Neural cell (in vitro differentiated cells): ENCODE measurements at regions not wholly inside any gene's neighbourhood (a gene's known extent, or its start where the extent isn't known, plus 50 kb on each side); places are given as distances from the start of the nearest gene placed in this dataset.

Experiments used
- EP300 ChIP-seq: fragments of 450-650 bp; conservative IDR thresholded peaks from 2 replicates; pipeline ENCODE4 v1.6.1; 2014; ENCODE audit warnings: antibody characterized with exemption, mild to moderate bottlenecking, moderate library complexity; ENCODE audit not compliant: poor library complexity, severe bottlenecking
- EZH2 ChIP-seq: fragments of 200-600, 300-800 bp; shearing (Covaris generic), sonication (generic); IDR thresholded peaks from 2 replicates; pipeline ENCODE4 v1.6.1; 2014; ENCODE audit warnings: antibody characterized with exemption, low read length, borderline replicate concordance, mild to moderate bottlenecking; ENCODE audit not compliant: insufficient read depth, poor library complexity, severe bottlenecking
- POLR2AphosphoS5 ChIP-seq: IDR thresholded peaks from 2 replicates; pipeline ENCODE4 v1.6.1; 2012
- RAD21 ChIP-seq: fragments of 450-650 bp; conservative IDR thresholded peaks from 2 replicates; pipeline ENCODE4 v1.6.1; 2014; ENCODE audit warnings: antibody characterized with exemption, mild to moderate bottlenecking, moderate library complexity
- SMC3 ChIP-seq: fragments of 450-650 bp; conservative IDR thresholded peaks from 2 replicates; pipeline ENCODE4 v1.6.1; 2014; ENCODE audit warnings: antibody characterized with exemption, mild to moderate bottlenecking, moderate library complexity; ENCODE audit not compliant: poor library complexity
- TF ChIP-seq, protein P1 (sequence below): IDR thresholded peaks from 2 replicates; pipeline ENCODE4 v1.6.1; 2012; ENCODE audit warnings: borderline replicate concordance
- TF ChIP-seq, protein P2 (sequence below): fragments of 450-650 bp; IDR thresholded peaks from 2 replicates; pipeline ENCODE4 v1.5.1; 2014; ENCODE audit warnings: antibody characterized with exemption, mild to moderate bottlenecking, moderate library complexity; ENCODE audit not compliant: poor library complexity, severe bottlenecking

DNA sequence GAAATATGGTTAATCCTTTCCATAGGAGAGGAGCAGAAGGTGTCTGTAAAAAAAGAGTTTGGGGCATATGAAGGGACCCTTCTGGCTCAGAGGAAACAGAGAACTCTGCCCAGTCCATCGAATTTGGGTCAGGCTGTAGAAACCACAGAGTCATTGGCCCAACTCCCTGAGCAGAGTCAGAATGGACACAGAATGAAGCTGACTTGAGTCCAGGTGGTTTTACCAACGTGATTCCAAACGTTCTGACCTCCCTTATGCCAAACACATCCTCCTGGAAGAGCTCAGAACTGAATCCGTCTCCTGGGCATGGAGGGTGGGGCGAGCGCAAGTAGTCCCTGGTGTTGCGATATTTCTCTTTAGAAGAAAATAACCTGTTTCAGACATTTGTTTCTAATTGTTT lies 138.8 kb downstream of the DAD1 start:
- TF ChIP-seq, protein P1, sequence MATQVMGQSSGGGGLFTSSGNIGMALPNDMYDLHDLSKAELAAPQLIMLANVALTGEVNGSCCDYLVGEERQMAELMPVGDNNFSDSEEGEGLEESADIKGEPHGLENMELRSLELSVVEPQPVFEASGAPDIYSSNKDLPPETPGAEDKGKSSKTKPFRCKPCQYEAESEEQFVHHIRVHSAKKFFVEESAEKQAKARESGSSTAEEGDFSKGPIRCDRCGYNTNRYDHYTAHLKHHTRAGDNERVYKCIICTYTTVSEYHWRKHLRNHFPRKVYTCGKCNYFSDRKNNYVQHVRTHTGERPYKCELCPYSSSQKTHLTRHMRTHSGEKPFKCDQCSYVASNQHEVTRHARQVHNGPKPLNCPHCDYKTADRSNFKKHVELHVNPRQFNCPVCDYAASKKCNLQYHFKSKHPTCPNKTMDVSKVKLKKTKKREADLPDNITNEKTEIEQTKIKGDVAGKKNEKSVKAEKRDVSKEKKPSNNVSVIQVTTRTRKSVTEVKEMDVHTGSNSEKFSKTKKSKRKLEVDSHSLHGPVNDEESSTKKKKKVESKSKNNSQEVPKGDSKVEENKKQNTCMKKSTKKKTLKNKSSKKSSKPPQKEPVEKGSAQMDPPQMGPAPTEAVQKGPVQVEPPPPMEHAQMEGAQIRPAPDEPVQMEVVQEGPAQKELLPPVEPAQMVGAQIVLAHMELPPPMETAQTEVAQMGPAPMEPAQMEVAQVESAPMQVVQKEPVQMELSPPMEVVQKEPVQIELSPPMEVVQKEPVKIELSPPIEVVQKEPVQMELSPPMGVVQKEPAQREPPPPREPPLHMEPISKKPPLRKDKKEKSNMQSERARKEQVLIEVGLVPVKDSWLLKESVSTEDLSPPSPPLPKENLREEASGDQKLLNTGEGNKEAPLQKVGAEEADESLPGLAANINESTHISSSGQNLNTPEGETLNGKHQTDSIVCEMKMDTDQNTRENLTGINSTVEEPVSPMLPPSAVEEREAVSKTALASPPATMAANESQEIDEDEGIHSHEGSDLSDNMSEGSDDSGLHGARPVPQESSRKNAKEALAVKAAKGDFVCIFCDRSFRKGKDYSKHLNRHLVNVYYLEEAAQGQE: no peak
- TF ChIP-seq, protein P2, sequence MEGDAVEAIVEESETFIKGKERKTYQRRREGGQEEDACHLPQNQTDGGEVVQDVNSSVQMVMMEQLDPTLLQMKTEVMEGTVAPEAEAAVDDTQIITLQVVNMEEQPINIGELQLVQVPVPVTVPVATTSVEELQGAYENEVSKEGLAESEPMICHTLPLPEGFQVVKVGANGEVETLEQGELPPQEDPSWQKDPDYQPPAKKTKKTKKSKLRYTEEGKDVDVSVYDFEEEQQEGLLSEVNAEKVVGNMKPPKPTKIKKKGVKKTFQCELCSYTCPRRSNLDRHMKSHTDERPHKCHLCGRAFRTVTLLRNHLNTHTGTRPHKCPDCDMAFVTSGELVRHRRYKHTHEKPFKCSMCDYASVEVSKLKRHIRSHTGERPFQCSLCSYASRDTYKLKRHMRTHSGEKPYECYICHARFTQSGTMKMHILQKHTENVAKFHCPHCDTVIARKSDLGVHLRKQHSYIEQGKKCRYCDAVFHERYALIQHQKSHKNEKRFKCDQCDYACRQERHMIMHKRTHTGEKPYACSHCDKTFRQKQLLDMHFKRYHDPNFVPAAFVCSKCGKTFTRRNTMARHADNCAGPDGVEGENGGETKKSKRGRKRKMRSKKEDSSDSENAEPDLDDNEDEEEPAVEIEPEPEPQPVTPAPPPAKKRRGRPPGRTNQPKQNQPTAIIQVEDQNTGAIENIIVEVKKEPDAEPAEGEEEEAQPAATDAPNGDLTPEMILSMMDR: no peak
- TF ChIP-seq EP300 (no peak), POLR2AphosphoS5 (no peak), EZH2 (no peak), SMC3 (no peak), RAD21 (no peak)
